NCI-H2081 (cell line): ENCODE measurements at regions not wholly inside any gene's neighbourhood (a gene's known extent, or its start where the extent isn't known, plus 50 kb on each side); places are given as distances from the start of the nearest gene placed in this dataset.

Experiments
- DNase-seq, 2 experiments: peaks; one replicate each; lab custom pipeline; 2025; lab: John Stamatoyannopoulos, UW

GRCh38 chr16:65547772-65548446 is 426.0 kb upstream of the CDH11 start:
- DNase-seq: no peak

- no peak for DNase-seq
These were observed 424.5 kb upstream of the CDH11 start for GRCh38 chr16:65546353-65546791.

DNA sequence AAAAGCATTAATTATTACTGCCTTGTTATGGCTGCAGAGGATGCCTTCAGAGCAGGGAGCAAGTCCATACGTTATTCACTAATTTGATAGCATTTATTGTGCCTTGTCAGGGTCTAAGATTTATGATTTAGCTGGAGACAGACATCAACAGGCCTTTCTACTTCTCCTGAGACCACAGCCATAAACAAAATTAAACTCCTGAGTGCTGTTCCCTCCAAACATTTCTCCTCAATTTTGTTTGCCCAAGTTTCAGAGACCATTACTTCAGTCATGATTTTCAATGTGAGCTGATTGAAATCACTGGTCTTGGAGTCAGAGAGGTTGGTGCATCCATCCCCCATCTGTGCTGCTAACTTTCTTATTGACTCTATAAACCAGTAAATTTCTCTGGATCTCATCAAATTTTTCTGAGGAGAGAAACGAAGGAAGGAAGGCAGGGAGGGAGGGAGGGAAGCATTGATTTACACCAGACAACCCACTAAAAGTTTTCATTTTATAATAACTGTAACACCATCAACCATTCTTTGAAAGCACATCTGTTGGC is 423.6 kb upstream of the CDH11 start:
- DNase-seq: no peak

DNA sequence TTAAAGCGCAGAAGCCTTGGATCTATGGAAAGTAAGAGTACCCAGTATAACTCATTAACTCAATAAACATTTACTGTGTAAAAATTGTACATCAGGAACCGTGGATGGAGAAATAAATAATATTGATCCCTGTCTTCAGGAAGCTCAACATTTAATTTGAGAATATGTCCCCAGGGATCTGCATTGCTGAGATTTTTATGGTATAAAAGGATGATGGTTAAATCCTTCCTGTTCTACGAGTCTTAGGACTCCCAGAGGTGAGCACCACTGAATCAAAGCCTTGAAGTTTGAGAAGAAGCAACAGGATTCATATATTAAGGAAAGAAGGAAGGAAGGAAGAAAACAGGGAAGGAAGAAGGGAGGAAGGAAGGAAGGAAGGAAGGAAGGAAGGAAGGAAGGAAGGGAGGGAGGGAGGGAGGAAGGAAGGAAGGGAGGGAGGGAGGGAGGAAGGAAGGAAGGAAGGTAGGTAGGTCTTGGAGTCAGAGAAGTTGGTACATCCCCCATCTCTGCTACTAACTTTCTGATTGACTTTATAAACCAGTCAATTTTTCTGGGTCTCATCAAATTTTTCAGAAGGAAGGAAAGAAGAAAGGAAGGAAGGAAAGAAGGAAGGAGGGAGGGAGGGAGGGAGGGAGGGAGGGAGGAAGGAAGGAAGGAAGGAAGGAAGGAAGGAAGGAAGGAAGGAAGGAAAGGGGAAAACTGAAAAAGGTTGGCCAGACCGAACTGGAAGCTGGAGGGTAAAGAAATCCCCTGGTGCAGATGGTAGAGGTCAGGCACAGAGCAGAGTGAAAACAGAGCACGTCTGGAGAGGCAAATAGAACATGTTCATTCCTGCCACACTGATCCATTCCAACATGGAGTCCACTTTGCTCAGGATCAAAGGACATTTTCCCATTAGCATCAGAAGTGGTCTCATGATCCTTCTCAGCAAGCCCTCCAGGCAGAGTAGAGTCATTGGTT is 422.2 kb upstream of the CDH11 start:
- DNase-seq: no peak

GRCh38 chr16:65541646-65542045 is 419.8 kb upstream of the CDH11 start:
- no peak for DNase-seq

- no peak for DNase-seq
These were observed 419.0 kb upstream of the CDH11 start for GRCh38 chr16:65540901-65541300.

DNA sequence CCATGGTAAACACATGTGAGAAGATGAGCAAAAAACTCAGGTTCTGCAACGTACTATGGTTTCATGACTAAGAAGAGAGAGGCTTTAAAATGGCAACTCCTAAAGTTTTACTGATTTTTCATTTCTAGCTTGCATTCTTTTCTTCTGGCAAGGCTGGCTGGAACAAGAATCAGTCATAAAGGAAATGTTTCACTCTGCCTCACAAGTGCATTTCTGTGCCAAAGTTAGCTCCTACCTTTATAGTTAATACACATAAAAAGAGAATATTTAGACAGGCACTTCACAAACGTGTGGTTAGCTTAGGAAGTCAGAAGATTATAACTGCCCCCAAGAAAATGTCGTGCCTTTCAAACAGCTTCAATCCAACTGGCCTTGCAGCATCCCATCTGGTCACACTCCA is 417.1 kb upstream of the CDH11 start:
- DNase-seq: no peak

- no peak for DNase-seq
These were observed 415.5 kb upstream of the CDH11 start for GRCh38 chr16:65537336-65537735.

- no peak for DNase-seq
These were observed 412.3 kb upstream of the CDH11 start for GRCh38 chr16:65534121-65534528.

DNA sequence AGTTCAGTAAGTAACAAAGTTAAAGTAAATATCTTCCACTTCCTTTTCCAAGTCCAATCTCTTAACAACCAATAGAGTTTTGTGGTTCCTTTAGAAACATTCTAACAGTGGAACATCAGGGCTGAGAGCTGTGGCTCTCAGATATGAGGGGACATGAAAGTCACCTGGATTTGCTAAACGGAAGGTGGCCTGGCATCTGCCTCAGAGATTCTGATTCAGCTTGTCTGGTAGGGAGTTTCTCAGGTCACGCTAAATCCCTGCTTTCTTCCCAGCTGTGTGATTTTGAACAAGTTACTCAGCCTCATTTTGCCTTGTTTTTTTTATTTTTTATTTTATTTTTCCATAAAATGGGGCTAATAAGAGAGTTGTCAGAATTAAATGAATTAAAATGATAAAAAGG is 411.0 kb upstream of the CDH11 start:
- no peak for DNase-seq

GRCh38 chr16:65532258-65532657 is 410.4 kb upstream of the CDH11 start:
- DNase-seq: peak in 1 of 2 experiments; percentile 4

DNA sequence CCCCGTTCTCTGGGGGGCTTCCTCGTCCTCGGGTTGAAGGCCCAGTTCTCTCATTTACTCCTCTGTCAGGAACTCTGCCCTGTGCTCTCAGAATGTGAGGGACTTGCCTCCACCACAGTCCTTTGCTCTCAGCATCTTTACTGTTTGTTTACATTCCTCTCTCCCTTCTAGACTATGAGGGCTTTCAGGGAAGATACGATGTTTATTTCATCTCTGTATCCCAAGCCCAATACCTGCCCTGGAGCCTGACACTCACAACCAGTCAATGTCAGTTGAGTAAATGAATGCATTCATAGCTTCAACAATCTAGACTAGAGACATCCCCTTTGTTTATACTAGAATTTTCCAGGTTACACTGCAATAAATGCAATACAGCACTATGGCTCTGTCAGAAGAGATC is 409.6 kb upstream of the CDH11 start:
- no peak for DNase-seq

- no peak for DNase-seq
These were observed 403.8 kb upstream of the CDH11 start for GRCh38 chr16:65525707-65526106.

- DNase-seq: no peak
These were observed 403.1 kb upstream of the CDH11 start for GRCh38 chr16:65524997-65525396.

GRCh38 chr16:65524231-65524630 is 402.4 kb upstream of the CDH11 start:
- no peak for DNase-seq

- no peak for DNase-seq
These were observed 401.6 kb upstream of the CDH11 start for GRCh38 chr16:65523283-65523944.

GRCh38 chr16:65522412-65522811 is 400.5 kb upstream of the CDH11 start:
- DNase-seq: no peak

DNA sequence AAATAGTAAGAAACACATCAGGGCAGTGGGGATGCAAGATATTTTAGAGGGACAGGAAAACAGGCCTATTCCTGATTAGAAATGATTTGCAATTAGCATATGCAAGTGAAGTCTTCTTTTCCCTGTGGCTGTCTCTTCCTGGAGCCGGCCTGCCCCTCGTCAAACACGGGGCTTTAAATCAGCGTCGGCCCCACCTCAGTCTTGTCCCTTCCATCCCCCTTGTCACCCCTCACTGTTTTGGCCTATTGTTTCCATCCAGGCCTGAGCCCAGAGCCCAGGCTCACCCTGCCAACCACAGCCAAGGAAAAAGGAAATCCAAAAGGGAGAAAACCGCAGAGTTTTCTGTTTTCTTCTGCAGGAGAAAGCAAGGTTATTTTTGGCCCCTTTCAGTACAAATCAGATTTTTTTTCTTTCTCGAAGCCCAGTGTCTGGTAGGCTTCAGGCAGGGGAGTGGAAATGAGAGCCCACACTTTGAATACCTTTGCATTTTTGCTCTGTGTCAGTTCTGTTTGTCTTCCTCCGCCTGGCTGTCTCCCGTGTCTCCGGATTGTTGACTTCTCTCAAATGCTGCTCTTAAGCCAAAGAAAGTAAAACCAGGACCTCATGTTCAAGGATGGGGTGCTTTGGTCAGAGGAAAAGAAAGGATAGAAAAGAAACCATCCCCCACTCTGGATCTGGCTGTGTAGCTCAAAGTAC is 399.9 kb upstream of the CDH11 start:
- no peak for DNase-seq

DNA sequence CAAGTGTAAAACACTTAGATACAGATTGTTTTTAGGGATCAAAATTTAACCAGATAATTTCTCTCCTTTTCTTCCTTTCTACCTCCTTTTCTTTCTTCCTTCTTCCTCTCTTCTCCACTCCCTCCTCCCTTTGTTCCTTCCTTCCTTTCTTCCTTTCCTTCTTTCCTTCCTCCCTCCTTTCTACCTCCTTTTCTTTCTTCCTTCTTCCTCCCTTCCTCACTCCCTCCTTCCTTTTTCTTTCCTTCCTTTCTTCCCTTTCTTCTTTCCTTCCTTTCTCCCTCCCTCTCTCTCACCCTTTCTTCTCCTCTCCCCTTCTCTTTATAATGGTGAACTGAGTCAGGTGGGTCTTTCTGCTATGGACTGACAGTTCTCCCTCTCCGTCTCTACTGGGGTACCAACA is 397.5 kb upstream of the CDH11 start:
- no peak for DNase-seq

GRCh38 chr16:65515193-65515592 is 393.3 kb upstream of the CDH11 start:
- DNase-seq: no peak

- DNase-seq: no peak
These were observed 389.0 kb upstream of the CDH11 start for GRCh38 chr16:65510850-65511249.

DNA sequence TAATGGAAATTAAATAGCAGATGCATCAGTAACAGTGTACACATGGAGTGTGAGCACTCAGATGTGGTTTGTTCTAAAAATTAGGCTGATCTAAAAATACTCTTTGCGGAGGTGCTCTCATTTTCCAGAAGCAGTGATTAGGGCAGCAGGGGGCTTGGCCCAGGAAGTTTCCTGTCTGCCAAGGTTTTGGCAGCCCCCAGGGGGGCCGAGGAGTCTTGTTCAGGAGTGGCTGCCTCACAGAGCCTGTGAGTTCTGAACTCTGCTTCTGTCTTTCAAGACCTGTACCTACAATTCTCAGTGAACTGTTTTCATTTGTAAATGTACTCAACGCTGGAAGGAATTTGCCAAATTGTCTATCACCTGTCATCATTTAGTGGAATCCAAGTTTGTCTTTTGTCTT is 388.4 kb upstream of the CDH11 start:
- DNase-seq: no peak
